NB4 (cell line): ENCODE measurements at regions not wholly inside any gene's neighbourhood (a gene's known extent, or its start where the extent isn't known, plus 50 kb on each side); places are given as distances from the start of the nearest gene placed in this dataset.

Source experiments
- CTCF ChIP-seq: IDR thresholded peaks from one replicate; pipeline ENCODE4 v1.5.1; 2012; ENCODE audit warnings: low read depth, low read length
- POLR2A ChIP-seq: IDR thresholded peaks from 2 replicates; pipeline ENCODE4 v1.6.1; 2011; ENCODE audit warnings: mild to moderate bottlenecking; ENCODE audit not compliant: insufficient read length; ENCODE audit errors: extremely low read depth

GRCh38 chr2:39583781-39584180 is 81.9 kb upstream of the TMEM178A start:
- TF ChIP-seq CTCF: no peak
- TF ChIP-seq POLR2A: no peak
